PC-3 (cell line): ENCODE measurements at regions not wholly inside any gene's neighbourhood (a gene's known extent, or its start where the extent isn't known, plus 50 kb on each side); places are given as distances from the start of the nearest gene placed in this dataset.
"Not testable (repeated sequence)": the region's sequence is repeated elsewhere in the genome, so short reads cannot be mapped to it uniquely, and the experiment has no call there.

Source experiments
- ATAC-seq: fragments of 200-7000 bp; cut with Tn5 transposase; 2 replicates; pipeline ENCODE4 v1.9.1; 2020; ENCODE audit warnings: mild to moderate bottlenecking, moderate library complexity
- BruUV-seq: library from RNA; stranded (reverse); fragments of 400-500 nt; replicated peaks from 2 replicates; lab custom pipeline; 2021; lab: Mats Ljungman, UMichigan
- CTCF ChIA-PET: fragments of 300-600 bp; sonication (Branson Sonifier 250); formaldehyde crosslinking; loops from one replicate; lab custom pipeline; 2022; ENCODE audit warnings: antibody characterized with exemption; lab: Charles Lee
- POLR2A ChIA-PET: fragments of 300-600 bp; sonication (Branson Sonifier 250); formaldehyde crosslinking; loops from one replicate; lab custom pipeline; 2022; ENCODE audit warnings: antibody characterized with exemption; ENCODE audit not compliant: unreplicated experiment; lab: Charles Lee
- DNase-seq: peaks from one replicate; pipeline ENCODE4 v3.0.0-alpha.2; 2015
- H2AFZ ChIP-seq: fragments of 300-600 bp; sonication (generic); 2 replicates; pipeline ENCODE4 v1.6.0; 2016; ENCODE audit warnings: antibody characterized with exemption, low read length
- H3F3A ChIP-seq: fragments of 300-600 bp; sonication (generic); one replicate; pipeline ENCODE4 v1.6.0; 2017; ENCODE audit warnings: antibody characterized with exemption, low read length, control low read depth, mild to moderate bottlenecking; ENCODE audit not compliant: unreplicated experiment
- H3K27ac ChIP-seq: fragments of 300-600 bp; sonication (generic); 2 replicates; pipeline ENCODE4 v1.5.1; 2016; ENCODE audit warnings: mild to moderate bottlenecking, low read length
- H3K27me3 ChIP-seq: fragments of 300-600 bp; sonication (generic); 2 replicates; pipeline ENCODE4 v1.6.1; 2016; ENCODE audit warnings: low read length, mixed read lengths
- H3K36me3 ChIP-seq: fragments of 300-600 bp; sonication (generic); 2 replicates; pipeline ENCODE4 v1.6.1; 2016; ENCODE audit warnings: low read depth, mixed run types, low read length, mixed read lengths
- H3K4me1 ChIP-seq: fragments of 300-600 bp; sonication (generic); 2 replicates; pipeline ENCODE4 v1.5.1; 2016; ENCODE audit warnings: low read length; ENCODE audit not compliant: insufficient read depth
- H3K4me2 ChIP-seq: fragments of 300-600 bp; sonication (generic); 2 replicates; pipeline ENCODE4 v1.6.0; 2016; ENCODE audit warnings: low read length
- H3K4me3 ChIP-seq: fragments of 300-600 bp; sonication (generic); 2 replicates; pipeline ENCODE4 v1.5.1; 2016; ENCODE audit warnings: mild to moderate bottlenecking, low read length, mixed read lengths
- H3K79me2 ChIP-seq: fragments of 300-600 bp; sonication (generic); 2 replicates; pipeline ENCODE4 v1.6.1; 2017; ENCODE audit warnings: low read length, mixed read lengths
- H3K9ac ChIP-seq: fragments of 300-600 bp; sonication (generic); 2 replicates; pipeline ENCODE4 v1.6.0; 2016; ENCODE audit warnings: mild to moderate bottlenecking, low read length
- H3K9me2 ChIP-seq: fragments of 300-600 bp; sonication (generic); replicated peaks from 2 replicates; pipeline ENCODE4 v1.6.1; 2016; ENCODE audit warnings: mixed run types, low read length, mixed read lengths
- H3K9me3 ChIP-seq: fragments of 300-600 bp; sonication (generic); 2 replicates; pipeline ENCODE4 v1.6.1; 2016; ENCODE audit warnings: low read length, mixed read lengths
- H4K20me1 ChIP-seq: fragments of 300-600 bp; sonication (generic); 2 replicates; pipeline ENCODE4 v1.6.1; 2016; ENCODE audit warnings: low read length, mixed read lengths
- EZH2 ChIP-seq: fragments of 300-600 bp; sonication (generic); IDR thresholded peaks from one replicate; pipeline ENCODE4 v1.6.1; 2017; ENCODE audit warnings: antibody characterized with exemption, mild to moderate bottlenecking, low read length; ENCODE audit not compliant: unreplicated experiment
- EZH2phosphoT487 ChIP-seq: fragments of 300-600 bp; sonication (generic); IDR thresholded peaks from 2 replicates; pipeline ENCODE4 v1.6.1; 2018; ENCODE audit warnings: mild to moderate bottlenecking, antibody characterized with exemption, low read length, borderline replicate concordance
- intact Hi-C: fragments of 100-400 bp; cut with micrococcal nuclease; formaldehyde crosslinking; loops from 2 replicates; pipeline ENCODE4 v1.9.0; 2023
- TF ChIP-seq, protein P1 (sequence below): fragments of 300-600 bp; sonication (generic); conservative IDR thresholded peaks from 2 replicates; pipeline ENCODE4 v1.5.1; 2017; ENCODE audit warnings: antibody characterized with exemption, low read depth, mild to moderate bottlenecking, low read length

DNA sequence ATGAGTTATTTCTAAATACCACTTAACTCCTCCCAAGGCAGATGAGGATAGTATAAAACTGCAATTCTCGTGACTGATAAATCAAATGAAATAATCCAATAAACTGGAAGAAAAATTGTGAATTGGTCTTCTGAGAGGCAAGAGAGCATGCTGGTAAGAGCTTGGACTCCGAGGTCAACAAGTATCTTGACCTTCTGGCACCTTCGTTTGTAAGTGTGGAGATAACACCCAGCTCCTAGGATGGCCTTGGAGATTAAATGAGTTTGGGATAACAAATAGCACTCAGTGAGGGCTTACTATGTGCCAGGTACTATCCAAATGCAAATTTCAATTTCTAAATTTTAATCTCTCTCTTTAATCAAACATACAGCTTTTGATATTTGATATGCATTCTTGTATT, 866.3 kb upstream of the WWC1 start:
- CTCF ChIA-PET = no interaction called here
- no peaks in the 10 kb centered on the region for H3K4me1 ChIP-seq
- no TSS peak for BruUV-seq
- no peak overlapping the region for H3K4me2 ChIP-seq
- no peak overlapping the region for H3K4me3 ChIP-seq
- H4K20me1 ChIP-seq = no peaks in the 10 kb centered on the region
- no peaks in the 10 kb centered on the region for H3K79me2 ChIP-seq
- no peaks in the 10 kb centered on the region for H3K36me3 ChIP-seq
- POLR2A ChIA-PET = no interaction called here
- H3F3A ChIP-seq = no peaks in the 10 kb centered on the region
- H3K27ac ChIP-seq = no peak overlapping the region
- H3K9ac ChIP-seq = no peak overlapping the region
- ATAC-seq (no peak), DNase-seq (no peak)
- intact Hi-C loops = no loop called here
- no peak overlapping the region for H2AFZ ChIP-seq
- H3K9me3 ChIP-seq = no peaks in the 10 kb centered on the region
- peaks cover 4% of the 10 kb centered on the region; the same call in 1 of the 2 replicates for H3K27me3 ChIP-seq
- no peak for TF ChIP-seq EZH2
- TF ChIP-seq, protein P1, sequence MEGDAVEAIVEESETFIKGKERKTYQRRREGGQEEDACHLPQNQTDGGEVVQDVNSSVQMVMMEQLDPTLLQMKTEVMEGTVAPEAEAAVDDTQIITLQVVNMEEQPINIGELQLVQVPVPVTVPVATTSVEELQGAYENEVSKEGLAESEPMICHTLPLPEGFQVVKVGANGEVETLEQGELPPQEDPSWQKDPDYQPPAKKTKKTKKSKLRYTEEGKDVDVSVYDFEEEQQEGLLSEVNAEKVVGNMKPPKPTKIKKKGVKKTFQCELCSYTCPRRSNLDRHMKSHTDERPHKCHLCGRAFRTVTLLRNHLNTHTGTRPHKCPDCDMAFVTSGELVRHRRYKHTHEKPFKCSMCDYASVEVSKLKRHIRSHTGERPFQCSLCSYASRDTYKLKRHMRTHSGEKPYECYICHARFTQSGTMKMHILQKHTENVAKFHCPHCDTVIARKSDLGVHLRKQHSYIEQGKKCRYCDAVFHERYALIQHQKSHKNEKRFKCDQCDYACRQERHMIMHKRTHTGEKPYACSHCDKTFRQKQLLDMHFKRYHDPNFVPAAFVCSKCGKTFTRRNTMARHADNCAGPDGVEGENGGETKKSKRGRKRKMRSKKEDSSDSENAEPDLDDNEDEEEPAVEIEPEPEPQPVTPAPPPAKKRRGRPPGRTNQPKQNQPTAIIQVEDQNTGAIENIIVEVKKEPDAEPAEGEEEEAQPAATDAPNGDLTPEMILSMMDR = no peak
- no peaks in the 10 kb centered on the region for H3K9me2 ChIP-seq

DNA sequence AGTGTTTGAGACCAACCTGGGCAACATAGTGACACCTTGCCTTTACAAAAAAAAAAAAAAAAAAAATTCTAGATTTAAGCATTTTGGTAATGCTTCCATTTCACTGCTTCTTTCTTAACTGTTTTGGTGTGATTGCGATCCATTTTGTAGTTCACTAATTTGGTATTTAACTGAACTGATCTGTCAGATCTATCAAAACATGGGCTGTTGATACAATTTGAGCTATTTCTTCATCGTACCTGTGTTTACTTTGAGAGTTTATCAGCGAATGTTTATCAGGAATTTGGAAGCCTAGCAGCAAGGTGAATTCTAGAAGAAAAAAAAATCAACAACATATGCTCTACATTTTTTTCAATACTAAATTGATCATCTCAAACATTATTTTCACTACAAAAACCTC, 864.9 kb upstream of the WWC1 start:
- POLR2A ChIA-PET = no interaction called here
- peaks cover 4% of the 10 kb centered on the region; the same call in 1 of the 2 replicates for H3K27me3 ChIP-seq
- H3K9me3 ChIP-seq = no peaks in the 10 kb centered on the region
- CTCF ChIA-PET = no interaction called here
- H3F3A ChIP-seq = no peaks in the 10 kb centered on the region
- no TSS peak for BruUV-seq
- no peaks in the 10 kb centered on the region for H3K79me2 ChIP-seq
- no peaks in the 10 kb centered on the region for H3K36me3 ChIP-seq
- no peak overlapping the region for H2AFZ ChIP-seq
- intact Hi-C loops = no loop called here
- ATAC-seq (no peak), DNase-seq (no peak)
- no peak overlapping the region for H3K4me3 ChIP-seq
- no peak overlapping the region for H3K4me2 ChIP-seq
- H4K20me1 ChIP-seq = no peaks in the 10 kb centered on the region
- H3K9ac ChIP-seq = no peak overlapping the region
- H3K27ac ChIP-seq = no peak overlapping the region
- no peaks in the 10 kb centered on the region for H3K9me2 ChIP-seq
- no peak for TF ChIP-seq EZH2phosphoT487
- no peak for TF ChIP-seq EZH2
- TF ChIP-seq, protein P1 = no peak
- H3K4me1 ChIP-seq = no peaks in the 10 kb centered on the region

DNA sequence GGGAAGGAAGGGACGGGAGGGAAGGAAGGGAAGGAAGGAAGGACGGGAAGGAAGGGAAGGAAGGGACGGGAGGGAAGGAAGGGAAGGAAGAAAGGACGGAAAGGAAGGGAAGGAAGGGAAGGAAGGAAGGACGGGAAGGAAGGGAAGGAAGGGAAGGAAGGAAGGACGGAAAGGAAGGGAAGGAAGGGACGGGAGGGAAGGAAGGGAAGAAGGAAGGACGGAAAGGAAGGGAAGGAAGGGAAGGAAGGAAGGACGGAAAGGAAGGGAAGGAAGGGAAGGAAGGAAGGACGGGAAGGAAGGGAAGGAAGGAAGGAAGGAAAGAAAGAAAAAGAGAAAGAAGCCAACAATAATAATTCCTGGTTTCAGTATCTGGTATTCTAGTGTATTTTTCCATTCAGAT, 863.8 kb upstream of the WWC1 start:
- DNase-seq, H3F3A ChIP-seq, H3K9me2 ChIP-seq, H3K36me3 ChIP-seq, H3K4me1 ChIP-seq, CTCF ChIA-PET, H3K27ac ChIP-seq, H3K79me2 ChIP-seq, ATAC-seq, H2AFZ ChIP-seq, H4K20me1 ChIP-seq, H3K4me3 ChIP-seq, H3K27me3 ChIP-seq, H3K9ac ChIP-seq, H3K4me2 ChIP-seq, BruUV-seq, POLR2A ChIA-PET, intact Hi-C loops, H3K9me3 ChIP-seq: not testable (repeated sequence)
